NCI-H2107 treated with DMSO at 0.1 percent for 48 hours (cell line): ENCODE measurements at regions not wholly inside any gene's neighbourhood (a gene's known extent, or its start where the extent isn't known, plus 50 kb on each side); places are given as distances from the start of the nearest gene placed in this dataset.

ENCODE experiments used
- DNase-seq: peaks from one replicate; lab custom pipeline; 2025; ENCODE audit not compliant: unreplicated experiment; lab: John Stamatoyannopoulos, UW

DNA sequence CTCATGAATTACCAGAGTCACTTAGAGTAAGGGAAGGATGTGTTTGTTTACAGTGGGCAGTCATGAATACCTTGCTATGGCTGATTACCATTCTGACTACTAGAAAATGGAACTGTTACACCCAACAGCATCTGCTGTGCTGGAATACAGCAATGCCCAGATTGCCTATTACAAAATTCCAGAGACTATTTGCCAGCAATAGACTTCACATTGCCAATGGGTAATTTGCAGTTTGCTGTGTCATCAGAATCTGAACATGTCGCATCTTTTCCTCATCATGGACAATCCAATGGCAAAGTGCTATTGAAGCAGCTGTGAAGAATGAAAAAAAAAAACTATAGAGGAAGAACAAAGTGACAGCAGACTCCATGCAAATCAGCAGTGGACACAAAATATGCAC, 356.6 kb downstream of the CXXC4 start:
- no peak for DNase-seq

DNA sequence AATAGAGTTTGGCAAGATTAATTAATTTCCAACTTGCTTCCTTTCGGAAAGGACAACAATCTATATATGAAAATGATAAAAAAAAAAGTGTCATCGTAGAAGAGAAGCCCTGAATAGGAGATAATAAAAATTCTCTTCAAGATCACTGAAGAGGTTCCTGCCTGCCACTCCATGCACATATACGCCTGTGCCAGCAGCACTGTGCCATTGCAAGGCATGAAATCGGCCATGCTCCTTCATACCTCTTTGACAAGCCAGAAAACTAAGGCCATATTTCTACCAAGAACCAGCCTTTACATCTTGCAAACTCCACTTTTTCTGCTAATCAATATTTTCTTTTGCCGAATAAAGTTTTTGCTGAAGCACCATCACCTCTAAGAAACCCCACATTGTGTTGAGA, 365.5 kb downstream of the CXXC4 start:
- no peak for DNase-seq

DNA sequence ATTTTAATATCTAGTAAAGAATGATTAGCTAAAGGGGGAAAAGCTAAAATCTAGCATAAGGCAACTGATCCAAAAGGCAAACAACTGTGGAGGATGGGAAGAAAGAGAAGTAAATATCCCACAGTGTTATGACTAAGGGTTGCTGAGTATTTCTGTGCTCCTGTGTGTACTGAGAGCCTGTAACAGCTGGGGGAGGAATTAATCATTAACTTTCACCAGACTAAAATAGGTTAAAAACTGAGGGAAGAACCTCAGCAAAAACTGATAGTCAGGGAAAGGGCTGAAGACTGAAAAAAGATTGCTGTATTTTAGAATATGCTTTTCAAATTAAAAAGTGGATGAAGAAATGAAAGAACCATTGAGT, 365.9 kb downstream of the CXXC4 start:
- no peak for DNase-seq

GRCh38 chr4:104128031-104128849, 366.5 kb downstream of the CXXC4 start:
- no peak for DNase-seq

DNA sequence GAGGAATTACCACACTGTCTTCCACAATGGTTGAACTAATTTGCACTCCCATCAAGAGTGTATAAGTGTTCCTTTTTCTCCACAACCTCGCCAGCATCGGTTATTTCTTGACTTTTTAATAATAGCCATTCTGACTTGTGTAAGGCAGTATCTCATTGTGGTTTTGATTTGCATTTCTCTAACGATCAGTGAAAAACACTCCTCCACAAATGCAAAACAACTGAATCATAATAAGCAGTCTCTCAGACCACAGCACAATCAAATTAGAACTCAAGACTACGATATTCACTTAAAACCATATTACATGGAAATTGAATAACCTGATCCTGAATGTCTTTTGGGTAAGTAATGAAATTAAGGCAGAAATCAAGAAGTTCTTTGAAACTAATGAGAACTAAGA, 371.7 kb downstream of the CXXC4 start:
- no peak for DNase-seq

DNA sequence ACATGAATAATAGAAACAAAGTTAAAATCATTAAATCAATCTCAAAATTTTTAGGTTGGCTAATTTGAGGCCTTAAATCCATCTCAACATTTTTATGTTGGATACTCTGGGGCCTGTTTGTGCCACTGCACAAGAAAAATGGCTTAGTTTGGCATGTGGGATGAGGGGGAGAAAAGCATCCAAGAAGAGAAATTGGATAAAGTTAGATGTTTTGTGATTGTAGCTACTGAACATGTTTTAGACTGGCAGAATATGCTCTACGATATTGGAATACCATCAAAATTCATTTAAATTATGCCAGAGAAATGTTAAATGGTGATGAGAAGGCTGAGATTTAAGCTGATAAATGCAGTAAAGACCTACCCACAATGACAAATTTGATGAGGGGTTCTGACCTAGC, 376.9 kb downstream of the CXXC4 start:
- no peak for DNase-seq

DNA sequence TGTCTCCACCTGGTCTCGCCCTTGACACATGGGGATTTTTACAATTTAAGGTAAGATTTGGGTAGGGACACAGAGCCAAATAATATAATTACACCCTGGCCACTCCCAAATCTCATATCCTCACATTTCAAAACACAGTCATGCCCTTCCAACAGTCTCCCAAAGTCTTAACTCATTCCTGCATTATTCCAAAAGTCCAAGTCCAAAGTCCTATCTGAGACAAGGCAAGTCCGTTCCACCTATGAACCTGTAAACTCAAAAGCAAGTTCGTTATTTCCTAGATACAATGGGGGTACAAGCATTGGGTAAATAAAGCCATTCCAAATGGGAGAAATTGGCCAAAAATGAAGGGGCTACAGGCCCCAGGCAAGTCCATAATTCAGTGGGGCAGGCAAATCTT, 380.8 kb downstream of the CXXC4 start:
- no peak for DNase-seq

- no peak for DNase-seq
Observed at GRCh38 chr4:104099141-104099540, 379.4 kb upstream of the TACR3 start.

- no peak for DNase-seq
Observed at GRCh38 chr4:104093247-104093646, 373.5 kb upstream of the TACR3 start.

GRCh38 chr4:104073229-104073628, 353.4 kb upstream of the TACR3 start:
- DNase-seq, result no peak

- no peak for DNase-seq
Observed at GRCh38 chr4:104066533-104066932, 346.7 kb upstream of the TACR3 start.

- peak; percentile 13 for DNase-seq
Observed at GRCh38 chr4:104064646-104065577, 345.1 kb upstream of the TACR3 start.

DNA sequence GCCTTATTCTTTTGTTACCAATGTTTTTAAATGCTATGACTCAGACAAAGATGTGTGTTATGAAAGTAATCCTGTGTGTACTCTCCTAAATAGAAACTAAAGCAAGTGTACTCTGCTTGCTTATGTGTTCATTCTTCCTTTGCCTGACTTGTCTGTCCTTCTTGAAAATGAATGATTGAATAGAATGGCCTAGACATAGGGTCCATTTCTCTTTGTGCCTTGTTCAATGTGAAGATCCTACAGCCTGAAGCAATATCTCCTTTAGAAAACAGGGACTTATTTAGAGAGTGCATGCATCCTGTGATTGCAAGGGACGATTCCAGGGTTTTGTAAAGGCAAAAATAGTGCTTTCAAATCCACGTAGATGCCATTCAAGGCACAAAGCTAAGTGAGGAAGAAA, 343.6 kb upstream of the TACR3 start:
- no peak for DNase-seq

- no peak for DNase-seq
Observed at GRCh38 chr4:104044369-104044768, 324.6 kb upstream of the TACR3 start.

- DNase-seq, result no peak
Observed at GRCh38 chr4:104032896-104033295, 313.1 kb upstream of the TACR3 start.

GRCh38 chr4:104025251-104025650, 305.5 kb upstream of the TACR3 start:
- no peak for DNase-seq

- no peak for DNase-seq
Observed at GRCh38 chr4:104022831-104023230, 303.0 kb upstream of the TACR3 start.

DNA sequence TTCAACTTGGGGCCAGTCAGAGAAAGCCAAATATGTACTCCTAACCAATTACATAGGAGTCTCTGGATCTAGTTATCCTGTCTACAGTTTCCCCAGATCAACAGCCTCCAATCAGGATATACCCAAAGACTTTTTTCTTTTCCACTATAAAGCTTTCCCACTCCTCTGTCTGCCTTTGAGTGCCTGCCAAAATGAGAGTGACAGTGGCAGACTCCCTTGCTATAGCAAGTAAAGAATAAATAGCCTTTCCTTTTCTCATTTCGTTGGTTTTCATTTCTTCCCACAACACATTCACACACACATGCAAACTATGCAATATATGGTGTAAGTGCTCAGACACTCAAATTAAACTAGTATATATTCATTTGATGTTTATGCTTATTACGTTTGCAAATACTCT, 302.4 kb upstream of the TACR3 start:
- no peak for DNase-seq

GRCh38 chr4:104020641-104021040, 300.9 kb upstream of the TACR3 start:
- no peak for DNase-seq

DNA sequence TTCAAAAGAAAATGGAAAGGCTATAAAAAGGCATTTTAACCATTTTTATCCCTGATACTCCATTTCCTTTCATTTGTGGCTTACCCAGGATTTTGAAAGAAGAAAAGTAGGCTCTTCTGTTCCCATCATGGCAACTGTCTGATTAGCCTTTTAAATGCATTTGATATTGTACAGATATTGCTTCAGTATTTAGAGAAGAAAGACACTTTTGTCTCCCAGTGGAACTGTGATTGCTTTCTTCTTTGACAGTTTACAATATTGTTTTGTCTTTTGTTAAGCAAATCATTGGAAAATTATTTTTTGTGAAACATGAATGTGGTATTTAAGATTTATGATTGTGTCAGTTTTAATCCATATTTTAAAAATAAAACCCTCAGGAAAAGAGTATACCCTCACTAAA, 297.4 kb upstream of the TACR3 start:
- no peak for DNase-seq

DNA sequence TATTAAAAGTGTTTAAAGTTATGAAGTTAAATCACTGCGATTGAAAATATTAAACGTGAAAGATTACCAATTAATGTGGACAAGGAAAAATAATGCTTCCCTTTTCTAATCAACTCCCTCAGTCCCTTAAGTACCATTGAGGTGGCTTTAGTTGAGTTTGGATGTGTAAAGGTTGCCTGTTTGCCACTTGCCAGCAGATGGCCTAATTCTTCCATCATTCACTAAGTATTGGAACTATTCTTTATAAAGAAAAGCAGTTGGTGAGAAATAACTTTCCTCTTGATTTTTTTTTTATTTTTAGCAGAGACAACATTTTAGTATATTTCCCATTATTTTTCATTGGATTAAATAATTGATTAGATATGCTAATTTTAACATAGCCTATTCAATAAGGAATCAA, 295.9 kb upstream of the TACR3 start:
- DNase-seq, result peak; percentile 23

DNA sequence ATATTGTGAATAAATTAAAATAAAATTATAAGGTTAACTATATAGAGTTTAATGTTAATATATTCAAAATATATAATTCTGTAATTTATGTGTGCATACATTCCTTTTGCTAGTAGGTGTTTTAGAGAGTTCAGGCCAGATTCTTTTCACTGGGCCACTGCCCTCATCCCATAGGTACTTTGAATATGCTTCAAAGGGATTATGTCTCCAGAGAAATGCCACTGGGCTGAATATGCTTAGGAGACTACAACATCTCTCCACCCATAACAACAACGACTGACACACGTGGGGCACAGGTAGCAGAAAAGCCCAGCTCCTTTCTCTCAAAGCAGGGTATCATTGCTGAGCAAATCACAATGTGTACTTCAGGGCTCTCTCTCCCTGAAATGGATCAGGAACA, 290.9 kb upstream of the TACR3 start:
- no peak for DNase-seq
